Astrocyte (in vitro differentiated cells and primary cell): ENCODE measurements at regions not wholly inside any gene's neighbourhood (a gene's known extent, or its start where the extent isn't known, plus 50 kb on each side); places are given as distances from the start of the nearest gene placed in this dataset.

ENCODE experiments used
- CTCF ChIP-seq: IDR thresholded peaks from 2 replicates; pipeline ENCODE4 v1.5.1; 2011; ENCODE audit warnings: low read depth, mild to moderate bottlenecking, inconsistent platforms, low read length, moderate library complexity; ENCODE audit not compliant: insufficient read depth
- EZH2 ChIP-seq: IDR thresholded peaks from 2 replicates; pipeline ENCODE4 v1.6.1; 2012; ENCODE audit warnings: mild to moderate bottlenecking, low read length, inconsistent platforms; ENCODE audit not compliant: insufficient read depth

- TF ChIP-seq CTCF (no peak), EZH2 (no peak)
Observed at GRCh38 chr11:92902417-92902816, 67.0 kb upstream of the MTNR1B start.
